Tibial nerve (tissue), 4 donors: ENCODE measurements at regions not wholly inside any gene's neighbourhood (a gene's known extent, or its start where the extent isn't known, plus 50 kb on each side); places are given as distances from the start of the nearest gene placed in this dataset.

ENCODE experiments used
- EP300 ChIP-seq, 2 donors: sonication (generic); formaldehyde crosslinking; IDR thresholded peaks; one replicate each; pipeline ENCODE4 v1.6.1; 2017; ENCODE audit warnings: antibody characterized with exemption in 2 of 2, mild to moderate bottlenecking in 1 of 2
- TF ChIP-seq, protein P1 (sequence below), 5 experiments: fragments of 200-600 bp in 3 of 5; fragments of 450-650 bp in 2 of 5; sonication (generic) in 3 of 5; IDR thresholded peaks; one replicate each; pipeline ENCODE4 v1.5.1; 2016 to 2019; ENCODE audit warnings: antibody characterized with exemption in 5 of 5, mild to moderate bottlenecking in 3 of 5, moderate library complexity in 2 of 5

DNA sequence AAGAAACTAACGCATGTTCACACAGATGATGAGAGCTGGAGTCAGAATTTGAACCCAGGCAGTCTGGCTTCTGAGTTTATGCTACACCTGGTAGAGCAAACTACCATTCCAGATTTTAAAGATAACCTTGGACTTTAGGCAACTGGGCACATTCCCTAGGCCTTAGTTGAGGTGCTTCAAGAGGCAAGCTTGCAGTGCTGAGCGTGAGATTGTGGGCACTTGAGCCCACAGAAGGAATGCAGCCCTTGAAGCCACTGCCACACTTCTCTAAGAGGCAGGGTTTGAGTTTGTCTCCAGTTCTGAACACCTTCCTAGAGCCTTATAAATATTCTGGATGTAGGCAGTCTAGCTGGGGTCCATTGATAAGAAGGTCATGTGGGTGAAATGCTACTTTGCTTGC lies 216.1 kb upstream of the SLC14A2 start:
- TF ChIP-seq, protein P1, sequence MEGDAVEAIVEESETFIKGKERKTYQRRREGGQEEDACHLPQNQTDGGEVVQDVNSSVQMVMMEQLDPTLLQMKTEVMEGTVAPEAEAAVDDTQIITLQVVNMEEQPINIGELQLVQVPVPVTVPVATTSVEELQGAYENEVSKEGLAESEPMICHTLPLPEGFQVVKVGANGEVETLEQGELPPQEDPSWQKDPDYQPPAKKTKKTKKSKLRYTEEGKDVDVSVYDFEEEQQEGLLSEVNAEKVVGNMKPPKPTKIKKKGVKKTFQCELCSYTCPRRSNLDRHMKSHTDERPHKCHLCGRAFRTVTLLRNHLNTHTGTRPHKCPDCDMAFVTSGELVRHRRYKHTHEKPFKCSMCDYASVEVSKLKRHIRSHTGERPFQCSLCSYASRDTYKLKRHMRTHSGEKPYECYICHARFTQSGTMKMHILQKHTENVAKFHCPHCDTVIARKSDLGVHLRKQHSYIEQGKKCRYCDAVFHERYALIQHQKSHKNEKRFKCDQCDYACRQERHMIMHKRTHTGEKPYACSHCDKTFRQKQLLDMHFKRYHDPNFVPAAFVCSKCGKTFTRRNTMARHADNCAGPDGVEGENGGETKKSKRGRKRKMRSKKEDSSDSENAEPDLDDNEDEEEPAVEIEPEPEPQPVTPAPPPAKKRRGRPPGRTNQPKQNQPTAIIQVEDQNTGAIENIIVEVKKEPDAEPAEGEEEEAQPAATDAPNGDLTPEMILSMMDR (IDR thresholded peaks at IDR 0.05), result no peak
- TF ChIP-seq EP300 (IDR thresholded peaks at IDR 0.05), result no peak
